A673 (cell line): ENCODE measurements at regions not wholly inside any gene's neighbourhood (a gene's known extent, or its start where the extent isn't known, plus 50 kb on each side); places are given as distances from the start of the nearest gene placed in this dataset.

ENCODE experiments used
- EZH2 ChIP-seq: fragments of 200-600 bp; sonication (generic); IDR thresholded peaks from 2 replicates; pipeline ENCODE4 v1.6.1; 2017; ENCODE audit warnings: borderline replicate concordance, low read depth, mild to moderate bottlenecking, mixed read lengths, antibody characterized with exemption, low read length; ENCODE audit not compliant: poor library complexity, severe bottlenecking
- TF ChIP-seq, protein P1 (sequence below): fragments of 300-800, 200-600 bp; sonication (generic); conservative IDR thresholded peaks from 2 replicates; pipeline ENCODE4 v1.5.1; 2017; ENCODE audit warnings: low read depth, mild to moderate bottlenecking, antibody characterized with exemption, low read length, moderate library complexity, mixed read lengths

DNA sequence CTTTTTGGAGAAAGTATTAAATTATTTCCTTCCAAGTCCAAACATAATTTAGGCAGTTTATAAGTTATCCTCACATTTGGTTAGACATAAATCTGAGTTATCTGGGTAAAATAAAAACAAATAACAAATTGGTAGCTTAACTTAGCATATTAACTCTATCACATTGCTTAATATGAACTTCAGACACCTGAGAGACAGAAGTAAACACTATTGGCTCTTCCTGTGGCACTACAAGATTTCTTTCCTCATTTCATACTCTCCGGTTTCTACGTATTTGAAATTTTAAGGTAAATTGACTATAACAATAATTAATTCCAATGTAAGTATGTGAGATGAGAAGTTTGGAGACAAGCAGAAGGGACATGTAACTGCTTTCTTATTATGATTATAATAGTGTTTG is 106.8 kb downstream of the TRMT11 start:
- TF ChIP-seq, protein P1, sequence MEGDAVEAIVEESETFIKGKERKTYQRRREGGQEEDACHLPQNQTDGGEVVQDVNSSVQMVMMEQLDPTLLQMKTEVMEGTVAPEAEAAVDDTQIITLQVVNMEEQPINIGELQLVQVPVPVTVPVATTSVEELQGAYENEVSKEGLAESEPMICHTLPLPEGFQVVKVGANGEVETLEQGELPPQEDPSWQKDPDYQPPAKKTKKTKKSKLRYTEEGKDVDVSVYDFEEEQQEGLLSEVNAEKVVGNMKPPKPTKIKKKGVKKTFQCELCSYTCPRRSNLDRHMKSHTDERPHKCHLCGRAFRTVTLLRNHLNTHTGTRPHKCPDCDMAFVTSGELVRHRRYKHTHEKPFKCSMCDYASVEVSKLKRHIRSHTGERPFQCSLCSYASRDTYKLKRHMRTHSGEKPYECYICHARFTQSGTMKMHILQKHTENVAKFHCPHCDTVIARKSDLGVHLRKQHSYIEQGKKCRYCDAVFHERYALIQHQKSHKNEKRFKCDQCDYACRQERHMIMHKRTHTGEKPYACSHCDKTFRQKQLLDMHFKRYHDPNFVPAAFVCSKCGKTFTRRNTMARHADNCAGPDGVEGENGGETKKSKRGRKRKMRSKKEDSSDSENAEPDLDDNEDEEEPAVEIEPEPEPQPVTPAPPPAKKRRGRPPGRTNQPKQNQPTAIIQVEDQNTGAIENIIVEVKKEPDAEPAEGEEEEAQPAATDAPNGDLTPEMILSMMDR, result no peak
- no peak for TF ChIP-seq EZH2
